ENCODE measurements at regions not wholly inside any gene's neighbourhood (a gene's known extent, or its start where the extent isn't known, plus 50 kb on each side); places are given as distances from the start of the nearest gene placed in this dataset.

DNA sequence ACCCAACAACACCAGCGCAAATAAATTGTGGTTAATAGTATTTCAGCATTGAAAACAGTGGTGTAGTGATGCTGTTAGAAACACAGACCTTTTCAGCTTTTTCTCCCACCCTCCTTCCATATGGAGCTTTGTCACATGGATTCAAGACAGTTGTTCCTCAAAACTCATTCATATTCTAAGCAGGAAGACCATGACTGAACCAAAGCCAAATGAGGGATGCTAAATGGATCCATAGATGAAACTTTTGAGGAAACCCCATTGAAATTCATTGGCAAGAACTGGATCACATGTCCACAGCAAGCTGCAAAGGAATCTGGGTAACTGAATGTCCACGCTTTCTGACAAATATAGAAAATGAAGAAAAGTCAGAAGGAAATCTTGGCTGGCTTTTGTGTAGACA is 615.1 kb upstream of the NETO1 start:
- no peak overlapping the region for H3K4me2 ChIP-seq (ENCODE audit: low read length)
- no peak overlapping the region for H3K27ac ChIP-seq (ENCODE audit: low read depth, low read length)
- no peak for DNase-seq
- no peak overlapping the region for H3K23ac ChIP-seq (ENCODE audit: low read length)
- H3K79me1 ChIP-seq (ENCODE audit: low read length): no peaks in the 10 kb centered on the region
- no peaks in the 10 kb centered on the region for H3K9me3 ChIP-seq (ENCODE audit: insufficient read depth, low read depth, low read length)
- no peak overlapping the region for H4K91ac ChIP-seq (ENCODE audit: low read depth, low read length)
- no peak overlapping the region for H3K14ac ChIP-seq (ENCODE audit: low read length)
- no peak overlapping the region for H3K4me3 ChIP-seq (ENCODE audit: low read depth, low read length)
- no peak overlapping the region for H3K18ac ChIP-seq (ENCODE audit: low read length)
- no peak overlapping the region for H3K9ac ChIP-seq (ENCODE audit: low read length)
- H2AFZ ChIP-seq (ENCODE audit: insufficient read depth, low read length, poor library complexity): no peak overlapping the region
- no peak overlapping the region for H2BK5ac ChIP-seq (ENCODE audit: low read depth, low read length, poor library complexity)
- no peak overlapping the region for H2AK5ac ChIP-seq (ENCODE audit: low read length)
- no peaks in the 10 kb centered on the region for H3K36me3 ChIP-seq (ENCODE audit: control insufficient read depth in 1 of 2, insufficient read depth in 2 of 2, low read length in 2 of 2)
- no peaks in the 10 kb centered on the region for H3K4me1 ChIP-seq (ENCODE audit: control insufficient read depth in 1 of 2, insufficient read depth in 2 of 2, low read length in 2 of 2)
- H3K27me3 ChIP-seq (ENCODE audit: insufficient read depth, low read length): no peaks in the 10 kb centered on the region
- no peak overlapping the region for H2BK120ac ChIP-seq (ENCODE audit: insufficient read depth, low read length, poor library complexity)
- no peak overlapping the region for H4K8ac ChIP-seq (ENCODE audit: low read depth, low read length)
- H3K79me2 ChIP-seq (ENCODE audit: control insufficient read depth, insufficient read depth, low read length, poor library complexity): no peaks in the 10 kb centered on the region
- no peak overlapping the region for H2BK12ac ChIP-seq (ENCODE audit: low read length)
- WGBS (ENCODE audit: extremely low coverage, insufficient coverage, insufficient read length): no CpG with 5 or more reads among the region's 2 CpGs
- no peak overlapping the region for H4K12ac ChIP-seq (ENCODE audit: low read depth, low read length)
- no peak overlapping the region for H3K4ac ChIP-seq (ENCODE audit: low read depth, low read length)

DNA sequence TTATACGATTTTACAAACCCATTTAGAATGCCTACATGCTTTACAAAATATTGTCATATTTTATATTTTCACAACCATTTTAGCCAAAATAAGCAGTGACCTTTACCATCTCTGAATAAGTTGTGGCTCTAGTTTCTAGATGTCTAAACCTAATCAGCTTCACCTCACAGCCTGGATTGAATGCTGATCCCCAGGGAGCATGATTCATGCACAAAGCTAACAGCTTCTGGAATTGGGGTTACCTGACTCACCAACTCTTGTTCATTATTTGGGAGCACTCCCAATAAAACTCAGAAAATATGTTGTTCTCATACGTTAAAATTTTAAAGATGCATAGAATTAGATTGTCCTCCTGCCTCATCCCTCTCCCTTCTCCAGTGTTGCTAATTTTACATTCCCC is 611.7 kb upstream of the NETO1 start:
- Histone ChIP-seq H2AFZ (ENCODE audit: insufficient read depth, low read length, poor library complexity) (no peak overlapping the region), H4K8ac (ENCODE audit: low read depth, low read length) (no peak overlapping the region), H3K27me3 (ENCODE audit: insufficient read depth, low read length) (no peaks in the 10 kb centered on the region), H2BK12ac (ENCODE audit: low read length) (no peak overlapping the region), H2BK120ac (ENCODE audit: insufficient read depth, low read length, poor library complexity) (no peak overlapping the region), H4K12ac (ENCODE audit: low read depth, low read length) (no peak overlapping the region), H3K79me2 (ENCODE audit: control insufficient read depth, insufficient read depth, low read length, poor library complexity) (no peaks in the 10 kb centered on the region), H3K36me3 (ENCODE audit: control insufficient read depth in 1 of 2, insufficient read depth in 2 of 2, low read length in 2 of 2) (no peaks in the 10 kb centered on the region), H3K4me2 (ENCODE audit: low read length) (no peak overlapping the region), H3K4me3 (ENCODE audit: low read depth, low read length) (no peak overlapping the region), H3K9me3 (ENCODE audit: insufficient read depth, low read depth, low read length) (peaks cover 2% of the 10 kb centered on the region), H3K4me1 (ENCODE audit: control insufficient read depth in 1 of 2, insufficient read depth in 2 of 2, low read length in 2 of 2) (no peaks in the 10 kb centered on the region), H3K14ac (ENCODE audit: low read length) (no peak overlapping the region), H2AK5ac (ENCODE audit: low read length) (no peak overlapping the region), H3K4ac (ENCODE audit: low read depth, low read length) (no peak overlapping the region), H3K9ac (ENCODE audit: low read length) (no peak overlapping the region), H3K79me1 (ENCODE audit: low read length) (no peaks in the 10 kb centered on the region), H3K18ac (ENCODE audit: low read length) (no peak overlapping the region), H4K91ac (ENCODE audit: low read depth, low read length) (no peak overlapping the region), H2BK5ac (ENCODE audit: low read depth, low read length, poor library complexity) (no peak overlapping the region), H3K23ac (ENCODE audit: low read length) (no peak overlapping the region), H3K27ac (ENCODE audit: low read depth, low read length) (no peak overlapping the region)
- no peak for DNase-seq
- WGBS (ENCODE audit: extremely low coverage, insufficient coverage, insufficient read length): no CpG with 5 or more reads among the region's 2 CpGs

DNA sequence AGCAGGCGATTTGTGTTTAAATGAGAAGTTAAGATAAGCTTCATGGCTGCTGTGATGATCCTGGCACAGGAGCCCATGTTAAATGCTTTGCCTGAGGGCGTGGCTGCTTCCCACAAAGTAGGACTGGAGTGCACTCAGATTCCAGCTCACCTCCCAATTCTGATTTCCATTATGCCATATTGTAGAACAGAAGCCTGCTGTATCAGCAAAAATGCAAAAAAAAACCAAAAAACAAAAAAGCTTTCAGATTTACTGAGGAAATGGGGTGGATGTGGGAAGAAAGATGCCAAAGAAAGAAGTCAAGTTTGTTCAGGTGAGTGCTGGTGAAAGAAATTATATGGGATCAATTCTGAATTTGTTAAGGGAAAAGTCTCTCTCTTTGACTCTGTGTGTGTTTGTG is 610.4 kb upstream of the NETO1 start:
- Histone ChIP-seq H3K4ac (ENCODE audit: low read depth, low read length) (no peak overlapping the region), H3K36me3 (ENCODE audit: control insufficient read depth in 1 of 2, insufficient read depth in 2 of 2, low read length in 2 of 2) (no peaks in the 10 kb centered on the region), H3K23ac (ENCODE audit: low read length) (no peak overlapping the region), H3K4me1 (ENCODE audit: control insufficient read depth in 1 of 2, insufficient read depth in 2 of 2, low read length in 2 of 2) (no peaks in the 10 kb centered on the region), H2BK120ac (ENCODE audit: insufficient read depth, low read length, poor library complexity) (no peak overlapping the region), H2BK12ac (ENCODE audit: low read length) (no peak overlapping the region), H3K9me3 (ENCODE audit: insufficient read depth, low read depth, low read length) (peaks cover 2% of the 10 kb centered on the region), H4K8ac (ENCODE audit: low read depth, low read length) (no peak overlapping the region), H3K9ac (ENCODE audit: low read length) (no peak overlapping the region), H3K79me2 (ENCODE audit: control insufficient read depth, insufficient read depth, low read length, poor library complexity) (no peaks in the 10 kb centered on the region), H2AFZ (ENCODE audit: insufficient read depth, low read length, poor library complexity) (no peak overlapping the region), H2AK5ac (ENCODE audit: low read length) (no peak overlapping the region), H3K4me2 (ENCODE audit: low read length) (no peak overlapping the region), H3K18ac (ENCODE audit: low read length) (no peak overlapping the region), H4K12ac (ENCODE audit: low read depth, low read length) (no peak overlapping the region), H3K27ac (ENCODE audit: low read depth, low read length) (no peak overlapping the region), H4K91ac (ENCODE audit: low read depth, low read length) (no peak overlapping the region), H3K27me3 (ENCODE audit: insufficient read depth, low read length) (no peaks in the 10 kb centered on the region), H2BK5ac (ENCODE audit: low read depth, low read length, poor library complexity) (no peak overlapping the region), H3K4me3 (ENCODE audit: low read depth, low read length) (no peak overlapping the region), H3K79me1 (ENCODE audit: low read length) (no peaks in the 10 kb centered on the region), H3K14ac (ENCODE audit: low read length) (no peak overlapping the region)
- WGBS (ENCODE audit: extremely low coverage, insufficient coverage, insufficient read length): no CpG with 5 or more reads among the region's 2 CpGs
- DNase-seq: no peak

DNA sequence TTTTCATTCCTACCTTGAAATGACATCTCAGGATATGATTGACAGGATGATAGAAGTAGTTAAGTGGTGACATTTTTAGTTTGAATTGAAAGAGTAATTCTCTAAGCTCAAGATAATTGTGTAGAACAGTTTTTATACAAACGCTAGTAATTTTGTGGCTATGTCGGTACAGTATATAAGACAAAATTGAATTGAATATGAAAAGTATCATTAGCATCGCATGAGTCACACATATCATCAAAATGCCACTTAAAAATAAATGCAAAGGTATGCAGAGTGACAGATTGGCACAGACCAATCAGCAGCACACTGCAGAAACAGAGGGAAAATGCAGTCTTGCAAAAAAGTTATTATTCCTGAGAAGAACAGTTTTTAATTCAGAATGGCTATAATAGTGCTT is 608.2 kb upstream of the NETO1 start:
- WGBS (ENCODE audit: extremely low coverage, insufficient coverage, insufficient read length): no CpG with 5 or more reads among the region's 3 CpGs

More for the DNA sequence above, 608.2 kb upstream of the NETO1 start:
- H3K14ac ChIP-seq (ENCODE audit: low read length): no peak overlapping the region
- no peak overlapping the region for H3K4me3 ChIP-seq (ENCODE audit: low read depth, low read length)
- no peaks in the 10 kb centered on the region for H3K79me1 ChIP-seq (ENCODE audit: low read length)
- H3K9ac ChIP-seq (ENCODE audit: low read length): no peak overlapping the region
- no peak overlapping the region for H3K27ac ChIP-seq (ENCODE audit: low read depth, low read length)
- no peak overlapping the region for H2BK120ac ChIP-seq (ENCODE audit: insufficient read depth, low read length, poor library complexity)
- no peak overlapping the region for H3K23ac ChIP-seq (ENCODE audit: low read length)
- no peak overlapping the region for H4K91ac ChIP-seq (ENCODE audit: low read depth, low read length)
- no peaks in the 10 kb centered on the region for H3K27me3 ChIP-seq (ENCODE audit: insufficient read depth, low read length)
- no peak overlapping the region for H4K8ac ChIP-seq (ENCODE audit: low read depth, low read length)
- H3K36me3 ChIP-seq (ENCODE audit: control insufficient read depth in 1 of 2, insufficient read depth in 2 of 2, low read length in 2 of 2): no peaks in the 10 kb centered on the region
- H2AFZ ChIP-seq (ENCODE audit: insufficient read depth, low read length, poor library complexity): no peak overlapping the region
- no peak overlapping the region for H3K4me2 ChIP-seq (ENCODE audit: low read length)
- H3K79me2 ChIP-seq (ENCODE audit: control insufficient read depth, insufficient read depth, low read length, poor library complexity): no peaks in the 10 kb centered on the region
- H3K9me3 ChIP-seq (ENCODE audit: insufficient read depth, low read depth, low read length): peaks cover 2% of the 10 kb centered on the region
- H3K4ac ChIP-seq (ENCODE audit: low read depth, low read length): no peak overlapping the region
- no peak overlapping the region for H4K12ac ChIP-seq (ENCODE audit: low read depth, low read length)
- no peak for DNase-seq
- H2BK5ac ChIP-seq (ENCODE audit: low read depth, low read length, poor library complexity): no peak overlapping the region
- H2AK5ac ChIP-seq (ENCODE audit: low read length): no peak overlapping the region
- H3K18ac ChIP-seq (ENCODE audit: low read length): no peak overlapping the region
- H2BK12ac ChIP-seq (ENCODE audit: low read length): no peak overlapping the region
- no peaks in the 10 kb centered on the region for H3K4me1 ChIP-seq (ENCODE audit: control insufficient read depth in 1 of 2, insufficient read depth in 2 of 2, low read length in 2 of 2)

Measured in trophoblast cell (in vitro differentiated cells and primary cell).